COLO668 (cell line): ENCODE measurements at regions not wholly inside any gene's neighbourhood (a gene's known extent, or its start where the extent isn't known, plus 50 kb on each side); places are given as distances from the start of the nearest gene placed in this dataset.

Experiments
- DNase-seq: peaks from one replicate; lab custom pipeline; 2025; ENCODE audit not compliant: unreplicated experiment; lab: John Stamatoyannopoulos, UW

DNA sequence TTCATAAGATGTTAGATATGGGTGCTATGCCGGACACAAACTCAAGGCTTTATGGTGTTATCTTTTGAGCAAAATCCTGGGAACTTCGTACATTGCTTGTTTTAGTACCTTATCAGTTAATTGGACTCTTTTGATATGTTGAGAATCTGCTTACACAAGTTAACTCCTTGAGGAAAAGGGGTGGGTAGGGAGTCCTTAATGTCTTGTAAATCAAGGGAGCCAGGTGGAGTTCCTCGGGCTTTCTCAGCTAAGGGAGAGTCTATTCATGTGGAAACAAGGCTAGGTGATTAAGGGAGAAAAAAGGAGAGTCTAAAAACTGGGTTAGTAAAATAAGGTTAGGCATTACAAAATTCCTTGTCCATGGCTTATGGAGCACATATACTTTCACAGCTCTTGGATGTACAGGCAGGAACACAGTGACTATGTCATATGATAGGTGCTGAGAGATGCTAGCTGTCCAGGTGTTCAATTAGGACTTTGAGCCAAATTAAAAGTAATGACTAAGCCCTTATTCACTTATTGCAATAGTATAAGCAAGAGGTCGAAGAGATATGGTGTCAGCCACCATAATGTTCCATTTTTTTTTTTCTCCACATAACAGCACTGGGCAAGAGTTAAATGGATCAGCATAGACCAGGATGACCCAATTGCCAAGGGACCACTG lies 59.5 kb upstream of the DYNAP start:
- DNase-seq, result no peak

DNA sequence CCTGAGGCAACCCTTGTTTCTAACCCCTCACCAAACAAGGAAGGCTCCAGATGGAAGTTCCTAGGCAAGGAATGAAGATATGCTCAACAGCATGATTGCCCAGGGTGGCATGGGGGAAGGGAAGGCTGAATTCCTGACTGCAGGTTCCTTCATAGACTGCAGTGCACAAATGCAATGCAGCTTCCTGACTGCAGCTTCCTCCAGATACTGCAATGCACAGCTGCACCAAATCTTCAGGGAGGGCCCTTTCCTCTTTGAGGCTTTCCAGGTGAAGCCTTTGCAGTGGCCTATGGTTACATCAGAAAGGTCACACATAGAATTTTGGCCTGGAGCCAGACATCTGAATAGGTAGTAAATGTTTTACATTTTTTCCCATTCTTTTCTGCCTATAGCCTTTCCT lies 58.8 kb upstream of the DYNAP start:
- DNase-seq, result peak; percentile 42

DNA sequence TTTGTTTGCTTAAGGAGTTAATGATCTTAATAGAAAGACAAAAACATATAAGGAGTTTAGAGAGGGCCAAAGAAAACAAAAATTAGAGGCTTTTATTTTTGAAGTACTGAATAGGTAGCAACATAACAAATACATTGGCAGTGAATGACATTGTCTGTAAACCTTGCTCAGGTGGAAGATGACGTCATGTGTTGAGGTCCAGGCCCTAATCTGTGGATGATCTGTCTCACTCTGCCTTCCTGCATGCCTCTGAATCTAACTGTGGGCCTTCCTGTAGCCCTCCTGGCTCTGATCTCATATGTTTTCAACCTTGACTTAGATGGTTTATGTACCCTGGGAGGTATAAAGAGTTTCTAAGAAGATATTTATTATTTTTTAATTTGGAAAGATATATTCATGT lies 58.1 kb upstream of the DYNAP start:
- peak; percentile 29 for DNase-seq
